ENCODE measurements at regions not wholly inside any gene's neighbourhood (a gene's known extent, or its start where the extent isn't known, plus 50 kb on each side); places are given as distances from the start of the nearest gene placed in this dataset.
"Not testable (repeated sequence)": the region's sequence is repeated elsewhere in the genome, so short reads cannot be mapped to it uniquely, and the experiment has no call there.

- TF ChIP-seq, protein P1, sequence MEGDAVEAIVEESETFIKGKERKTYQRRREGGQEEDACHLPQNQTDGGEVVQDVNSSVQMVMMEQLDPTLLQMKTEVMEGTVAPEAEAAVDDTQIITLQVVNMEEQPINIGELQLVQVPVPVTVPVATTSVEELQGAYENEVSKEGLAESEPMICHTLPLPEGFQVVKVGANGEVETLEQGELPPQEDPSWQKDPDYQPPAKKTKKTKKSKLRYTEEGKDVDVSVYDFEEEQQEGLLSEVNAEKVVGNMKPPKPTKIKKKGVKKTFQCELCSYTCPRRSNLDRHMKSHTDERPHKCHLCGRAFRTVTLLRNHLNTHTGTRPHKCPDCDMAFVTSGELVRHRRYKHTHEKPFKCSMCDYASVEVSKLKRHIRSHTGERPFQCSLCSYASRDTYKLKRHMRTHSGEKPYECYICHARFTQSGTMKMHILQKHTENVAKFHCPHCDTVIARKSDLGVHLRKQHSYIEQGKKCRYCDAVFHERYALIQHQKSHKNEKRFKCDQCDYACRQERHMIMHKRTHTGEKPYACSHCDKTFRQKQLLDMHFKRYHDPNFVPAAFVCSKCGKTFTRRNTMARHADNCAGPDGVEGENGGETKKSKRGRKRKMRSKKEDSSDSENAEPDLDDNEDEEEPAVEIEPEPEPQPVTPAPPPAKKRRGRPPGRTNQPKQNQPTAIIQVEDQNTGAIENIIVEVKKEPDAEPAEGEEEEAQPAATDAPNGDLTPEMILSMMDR (IDR thresholded peaks at IDR 0.05; ENCODE audit: unreplicated experiment) = no peak
- H3K9me3 Mint-ChIP-seq (ENCODE audit: low read depth) = peaks cover 3% of the 10 kb centered on the region
- no peaks in the 10 kb centered on the region for H3K36me3 Mint-ChIP-seq (ENCODE audit: insufficient read depth)
- peaks cover 5% of the 10 kb centered on the region for H3K4me1 Mint-ChIP-seq (ENCODE audit: low read depth)
- H3K4me3 Mint-ChIP-seq (ENCODE audit: low read depth) = no peak overlapping the region
- H3K27ac Mint-ChIP-seq = no peak overlapping the region
- H3K27me3 Mint-ChIP-seq = peaks cover 6% of the 10 kb centered on the region
- no peak for DNase-seq (ENCODE audit: low spot score, unreplicated experiment)
Observed at GRCh38 chr20:40902661-40903060, 126.0 kb upstream of the TOP1 start.

- no peaks in the 10 kb centered on the region for H3K27me3 Mint-ChIP-seq
- no peak overlapping the region for H3K4me3 Mint-ChIP-seq (ENCODE audit: low read depth)
- no peak for DNase-seq (ENCODE audit: low spot score, unreplicated experiment)
- H3K27ac Mint-ChIP-seq = no peak overlapping the region
- peaks cover 3% of the 10 kb centered on the region for H3K9me3 Mint-ChIP-seq (ENCODE audit: low read depth)
- TF ChIP-seq, protein P1 (IDR thresholded peaks at IDR 0.05; ENCODE audit: unreplicated experiment) = no peak
- H3K4me1 Mint-ChIP-seq (ENCODE audit: low read depth) = peaks cover 5% of the 10 kb centered on the region
- no peaks in the 10 kb centered on the region for H3K36me3 Mint-ChIP-seq (ENCODE audit: insufficient read depth)
Observed at GRCh38 chr20:40908309-40908708, 120.3 kb upstream of the TOP1 start.

DNA sequence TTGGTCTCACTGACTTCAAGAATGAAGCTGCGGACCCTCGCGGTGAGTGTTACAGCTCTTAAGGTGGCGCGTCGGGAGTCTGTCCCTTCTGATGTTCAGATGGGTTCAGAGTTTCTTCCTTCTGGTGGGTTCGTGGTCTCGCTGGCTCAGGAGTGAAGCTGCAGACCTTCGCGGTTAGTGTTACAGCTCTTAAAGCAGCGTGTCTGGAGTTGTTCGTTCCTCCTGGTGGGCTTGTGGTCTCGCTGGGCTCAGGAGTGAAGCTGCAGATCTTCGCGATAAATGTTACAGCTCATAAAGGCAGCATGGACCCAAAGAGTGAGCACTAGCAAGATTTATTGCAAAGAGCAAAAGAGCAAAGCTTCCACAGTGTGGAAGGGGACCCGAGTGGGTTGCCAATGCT, 119.1 kb upstream of the TOP1 start:
- not testable (repeated sequence) for H3K4me3 Mint-ChIP-seq (ENCODE audit: low read depth); H3K9me3 Mint-ChIP-seq (ENCODE audit: low read depth); DNase-seq (ENCODE audit: low spot score, unreplicated experiment); H3K27me3 Mint-ChIP-seq; H3K27ac Mint-ChIP-seq; H3K36me3 Mint-ChIP-seq (ENCODE audit: insufficient read depth); H3K4me1 Mint-ChIP-seq (ENCODE audit: low read depth)

DNA sequence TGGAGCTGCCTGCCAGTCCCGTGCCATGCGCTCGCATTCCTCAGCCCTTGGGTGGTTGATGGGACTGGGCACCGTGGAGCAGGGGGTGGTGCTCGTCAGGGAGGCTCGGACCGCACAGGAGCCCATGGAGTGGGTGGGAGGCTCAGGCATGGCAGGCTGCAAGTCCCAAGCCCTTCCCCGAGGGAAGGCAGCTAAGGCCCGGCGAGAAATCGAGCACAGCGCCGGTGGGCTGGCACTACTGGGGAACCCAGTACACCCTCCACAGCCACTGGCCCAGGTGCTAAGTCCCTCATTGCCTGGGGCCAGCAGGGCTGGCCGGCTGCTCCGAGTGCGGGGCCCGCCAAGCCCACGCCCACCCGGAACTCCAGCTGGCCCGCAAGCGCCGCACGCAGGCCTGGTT, 118.2 kb upstream of the TOP1 start:
- H3K4me3 Mint-ChIP-seq (ENCODE audit: low read depth); H3K27ac Mint-ChIP-seq; H3K27me3 Mint-ChIP-seq; H3K36me3 Mint-ChIP-seq (ENCODE audit: insufficient read depth); DNase-seq (ENCODE audit: low spot score, unreplicated experiment); H3K4me1 Mint-ChIP-seq (ENCODE audit: low read depth); H3K9me3 Mint-ChIP-seq (ENCODE audit: low read depth): not testable (repeated sequence)

- H3K27ac Mint-ChIP-seq; H3K9me3 Mint-ChIP-seq (ENCODE audit: low read depth): not testable (repeated sequence)
Observed at GRCh38 chr20:40911152-40911551, 117.5 kb upstream of the TOP1 start.

GRCh38 chr20:40913224-40914185, 115.1 kb upstream of the TOP1 start:
- Mint-ChIP-seq H3K27ac (no peak overlapping the region), H3K9me3 (ENCODE audit: low read depth) (no peaks in the 10 kb centered on the region), H3K4me1 (ENCODE audit: low read depth) (no peaks in the 10 kb centered on the region), H3K27me3 (no peaks in the 10 kb centered on the region), H3K4me3 (ENCODE audit: low read depth) (no peak overlapping the region), H3K36me3 (ENCODE audit: insufficient read depth) (no peaks in the 10 kb centered on the region)
- TF ChIP-seq, protein P1 (IDR thresholded peaks at IDR 0.05; ENCODE audit: unreplicated experiment) = no peak
- DNase-seq (ENCODE audit: low spot score, unreplicated experiment) = no peak

More at GRCh38 chr20:40911152-40911551, 117.5 kb upstream of the TOP1 start:
- H3K36me3 Mint-ChIP-seq (ENCODE audit: insufficient read depth); H3K27me3 Mint-ChIP-seq; DNase-seq (ENCODE audit: low spot score, unreplicated experiment); H3K4me3 Mint-ChIP-seq (ENCODE audit: low read depth); H3K4me1 Mint-ChIP-seq (ENCODE audit: low read depth): not testable (repeated sequence)

DNA sequence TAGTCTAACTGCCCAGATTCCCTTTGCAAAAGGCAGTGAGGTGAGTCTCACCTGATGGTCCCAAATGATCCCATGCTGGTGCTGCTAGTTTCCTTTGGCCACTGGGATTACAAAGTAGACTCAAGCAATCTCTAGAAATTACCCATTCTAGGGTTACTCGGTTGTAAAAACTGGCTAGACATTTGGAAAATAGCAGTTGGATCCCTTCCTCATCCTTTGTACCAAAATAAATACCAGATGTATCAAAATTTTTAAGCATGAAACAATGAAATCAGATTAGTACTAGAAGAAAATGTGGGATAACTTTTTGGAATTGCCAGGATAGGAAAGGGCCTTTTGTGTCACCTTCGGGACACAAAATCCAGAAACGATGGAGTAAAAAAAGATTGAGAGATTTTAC, 112.9 kb upstream of the TOP1 start:
- H3K9me3 Mint-ChIP-seq (ENCODE audit: low read depth) = no peaks in the 10 kb centered on the region
- DNase-seq (ENCODE audit: low spot score, unreplicated experiment) = no peak
- TF ChIP-seq, protein P1 (IDR thresholded peaks at IDR 0.05; ENCODE audit: unreplicated experiment) = no peak
- H3K4me3 Mint-ChIP-seq (ENCODE audit: low read depth) = no peak overlapping the region
- H3K27ac Mint-ChIP-seq = no peak overlapping the region
- H3K4me1 Mint-ChIP-seq (ENCODE audit: low read depth) = no peaks in the 10 kb centered on the region
- no peaks in the 10 kb centered on the region for H3K36me3 Mint-ChIP-seq (ENCODE audit: insufficient read depth)
- H3K27me3 Mint-ChIP-seq = no peaks in the 10 kb centered on the region
